Right lobe of liver (tissue), 6 donors: ENCODE measurements at regions not wholly inside any gene's neighbourhood (a gene's known extent, or its start where the extent isn't known, plus 50 kb on each side); places are given as distances from the start of the nearest gene placed in this dataset.

ENCODE experiments used
- ATAC-seq, 4 donors: fragments of 200-7000 bp; cut with Tn5 transposase; one replicate each; pipeline ENCODE4 v1.9.1; 2020; ENCODE audit warnings: mild to moderate bottlenecking in 4 of 4, moderate library complexity in 4 of 4
- DNase-seq, 3 donors: peaks; one replicate each; pipeline ENCODE4 v3.0.0-alpha.2; 2020
- H3K27ac ChIP-seq, 3 donors: fragments of 200-600 bp; one replicate each; pipeline ENCODE4 v1.8.0; 2022
- H3K27me3 ChIP-seq, 2 donors: fragments of 200-600 bp; one replicate each; pipeline ENCODE4 v1.8.0; 2022
- H3K36me3 ChIP-seq, 4 donors: fragments of 200-600 bp; sonication (generic) in 1 of 4; one replicate each; pipeline versions ENCODE4 v1.5.1 to v1.8.0; 2017 to 2022; ENCODE audit warnings: control low read depth in 1 of 4
- H3K4me1 ChIP-seq, 4 donors: fragments of 200-600 bp; sonication (generic) in 1 of 4; one replicate each; pipeline versions ENCODE4 v1.5.1 to v1.8.0; 2017 to 2022; ENCODE audit warnings: control low read depth in 1 of 4
- H3K4me3 ChIP-seq, 3 donors: fragments of 200-600 bp; one replicate each; pipeline ENCODE4 v1.8.0; 2022
- H3K9me3 ChIP-seq, 4 donors: fragments of 200-600 bp; sonication (generic) in 1 of 4; one replicate each; pipeline versions ENCODE4 v1.5.1 to v1.8.0; 2017 to 2022; ENCODE audit warnings: control low read depth in 1 of 4
- POLR2A ChIP-seq: fragments of 450-650 bp; IDR thresholded peaks from one replicate; pipeline ENCODE4 v1.6.1; 2017; ENCODE audit warnings: antibody characterized with exemption, mild to moderate bottlenecking
- WGBS: methylation state at CpG from one replicate; pipeline ENCODE4 v1.1.6; 2018; ENCODE audit warnings: low coverage, low lambda C conversion rate; ENCODE audit not compliant: insufficient coverage; ENCODE audit errors: missing lambda C conversion rate; 5-methylcytosine and 5-hydroxymethylcytosine counted together
- intact Hi-C, 2 donors: fragments of 100-400 bp; cut with DNase I; formaldehyde crosslinking; loops; one replicate each; pipeline versions ENCODE4 v1.11.2 to v1.14.1; 2022
- TF ChIP-seq, protein P1 (sequence below), 4 donors: fragments of 200-600 bp in 3 of 4; fragments of 450-650 bp in 1 of 4; IDR thresholded peaks; one replicate each; pipeline versions ENCODE4 v1.5.1 to v1.8.0; 2016 to 2022; ENCODE audit warnings: antibody characterized with exemption in 4 of 4, mild to moderate bottlenecking in 2 of 4
- donor health status: DM: no; HTN: yes; CAD: no.
- donor health status: DM: no; HTN: no; CAD: no.
- donor health status: DM: no; HTN: no; CAD: no.
- donor health status: DM: no; HTN: yes; CAD: no.
- donor health status: DM: no; HTN: yes; CAD: no.

DNA sequence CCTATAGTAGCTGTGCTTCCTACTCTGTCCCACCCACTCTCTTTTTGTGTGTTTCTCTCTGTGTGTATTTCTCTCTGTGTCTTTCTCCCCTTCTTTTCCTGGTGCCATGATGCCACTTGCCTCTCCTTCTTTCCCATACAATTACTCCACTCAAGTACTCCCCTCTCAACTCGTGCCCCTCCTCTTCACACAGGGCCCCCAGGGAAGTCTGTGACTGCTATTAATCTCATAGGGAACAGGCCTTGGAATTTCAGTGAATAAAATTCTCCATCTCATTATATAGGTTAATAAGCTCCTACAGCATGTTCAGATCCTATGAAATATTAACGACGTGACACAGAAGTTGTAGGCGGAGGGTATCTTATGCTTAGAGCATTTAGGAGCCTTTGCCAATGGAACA, 205.9 kb upstream of the EPHA4 start:
- no peaks in the 10 kb centered on the region for H3K27me3 ChIP-seq
- H3K9me3 ChIP-seq = no peaks in the 10 kb centered on the region
- no peak overlapping the region for H3K27ac ChIP-seq
- TF ChIP-seq POLR2A = no peak
- TF ChIP-seq, protein P1, sequence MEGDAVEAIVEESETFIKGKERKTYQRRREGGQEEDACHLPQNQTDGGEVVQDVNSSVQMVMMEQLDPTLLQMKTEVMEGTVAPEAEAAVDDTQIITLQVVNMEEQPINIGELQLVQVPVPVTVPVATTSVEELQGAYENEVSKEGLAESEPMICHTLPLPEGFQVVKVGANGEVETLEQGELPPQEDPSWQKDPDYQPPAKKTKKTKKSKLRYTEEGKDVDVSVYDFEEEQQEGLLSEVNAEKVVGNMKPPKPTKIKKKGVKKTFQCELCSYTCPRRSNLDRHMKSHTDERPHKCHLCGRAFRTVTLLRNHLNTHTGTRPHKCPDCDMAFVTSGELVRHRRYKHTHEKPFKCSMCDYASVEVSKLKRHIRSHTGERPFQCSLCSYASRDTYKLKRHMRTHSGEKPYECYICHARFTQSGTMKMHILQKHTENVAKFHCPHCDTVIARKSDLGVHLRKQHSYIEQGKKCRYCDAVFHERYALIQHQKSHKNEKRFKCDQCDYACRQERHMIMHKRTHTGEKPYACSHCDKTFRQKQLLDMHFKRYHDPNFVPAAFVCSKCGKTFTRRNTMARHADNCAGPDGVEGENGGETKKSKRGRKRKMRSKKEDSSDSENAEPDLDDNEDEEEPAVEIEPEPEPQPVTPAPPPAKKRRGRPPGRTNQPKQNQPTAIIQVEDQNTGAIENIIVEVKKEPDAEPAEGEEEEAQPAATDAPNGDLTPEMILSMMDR (IDR thresholded peaks at IDR 0.05) = no peak
- H3K4me3 ChIP-seq = no peak overlapping the region
- intact Hi-C loops = no loop called here
- no peaks in the 10 kb centered on the region for H3K4me1 ChIP-seq
- H3K36me3 ChIP-seq = no peaks in the 10 kb centered on the region
- ATAC-seq (no peak), DNase-seq (no peak)
- WGBS = 64% methylated on average over 4 of the region's 4 CpGs

DNA sequence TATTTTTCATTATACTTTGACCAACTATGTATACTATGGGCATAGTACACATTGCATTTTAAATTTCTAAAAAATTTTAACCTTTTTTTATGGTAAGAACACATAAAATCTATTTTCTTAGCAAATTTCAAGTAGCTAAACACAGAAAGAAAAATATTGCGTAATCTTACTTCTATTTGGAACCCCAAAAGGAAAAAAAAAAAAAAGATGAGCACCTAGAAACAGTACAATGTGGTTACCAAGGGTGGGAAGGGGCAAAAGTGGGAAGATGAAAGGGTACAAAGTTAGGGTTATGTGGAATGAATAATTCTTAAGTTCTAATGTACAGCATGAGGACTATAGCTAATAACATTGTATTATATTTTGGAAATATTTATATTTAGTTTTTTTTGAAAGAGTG, 205.0 kb upstream of the EPHA4 start:
- ATAC-seq = no peak
- TF ChIP-seq, protein P1 (IDR thresholded peaks at IDR 0.05) = no peak
- no peak for TF ChIP-seq POLR2A
- intact Hi-C loops = no loop called here
- no peaks in the 10 kb centered on the region for H3K4me1 ChIP-seq
- H3K27me3 ChIP-seq = no peaks in the 10 kb centered on the region
- no peak overlapping the region for H3K27ac ChIP-seq
- no peaks in the 10 kb centered on the region for H3K9me3 ChIP-seq
- no peak for DNase-seq
- H3K36me3 ChIP-seq = no peaks in the 10 kb centered on the region
- 25% methylated on average over 1 of the region's 1 CpG for WGBS
- no peak overlapping the region for H3K4me3 ChIP-seq

DNA sequence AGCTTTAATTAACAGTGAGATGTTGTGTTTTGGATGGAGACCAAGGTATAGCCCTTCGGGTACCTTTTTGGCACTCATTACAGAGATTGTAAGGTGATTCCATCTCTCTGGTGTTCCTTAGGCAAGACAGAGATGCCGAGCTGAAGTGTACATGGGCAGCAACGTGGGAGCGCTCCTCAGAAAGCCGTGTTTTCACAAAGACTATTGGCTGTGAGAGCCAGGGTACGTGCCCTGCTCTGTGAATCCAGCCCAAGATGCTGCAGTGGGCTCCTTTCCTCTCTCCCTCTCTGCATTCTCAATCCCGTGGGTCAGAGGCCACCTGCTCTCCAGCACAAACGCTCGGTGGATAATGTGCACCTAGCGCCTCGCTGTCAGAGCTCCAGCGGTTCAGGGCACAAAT, 203.0 kb upstream of the EPHA4 start:
- 56% methylated on average over 11 of the region's 12 CpGs for WGBS
- ATAC-seq (no peak), DNase-seq (no peak)
- H3K4me3 ChIP-seq = no peak overlapping the region
- no peaks in the 10 kb centered on the region for H3K4me1 ChIP-seq
- no peaks in the 10 kb centered on the region for H3K9me3 ChIP-seq
- no peaks in the 10 kb centered on the region for H3K36me3 ChIP-seq
- TF ChIP-seq, protein P1 (IDR thresholded peaks at IDR 0.05) = no peak
- TF ChIP-seq POLR2A = no peak
- H3K27me3 ChIP-seq = no peaks in the 10 kb centered on the region
- H3K27ac ChIP-seq = no peak overlapping the region
- intact Hi-C loops = no loop called here

DNA sequence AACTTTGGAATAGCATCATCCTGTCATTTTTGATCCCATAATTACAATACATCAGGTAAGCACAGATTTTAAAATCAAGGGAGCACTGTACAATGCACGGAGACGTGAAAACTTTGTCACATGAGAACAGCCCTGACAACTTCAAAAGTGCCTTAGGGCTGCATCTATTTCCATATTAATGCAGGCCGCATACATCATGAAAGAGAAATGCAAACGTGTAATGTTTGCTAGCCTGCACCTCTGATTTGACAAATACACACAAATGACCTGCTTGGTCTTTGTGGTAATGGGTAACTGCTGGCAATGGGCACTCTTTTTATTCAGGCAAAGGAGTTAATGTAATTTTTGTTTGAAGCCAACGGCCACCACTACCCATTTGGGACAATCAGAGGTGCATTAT, 202.0 kb upstream of the EPHA4 start:
- no peaks in the 10 kb centered on the region for H3K9me3 ChIP-seq
- H3K4me1 ChIP-seq = no peaks in the 10 kb centered on the region
- intact Hi-C loops = no loop called here
- ATAC-seq (no peak), DNase-seq (no peak)
- H3K27me3 ChIP-seq = no peaks in the 10 kb centered on the region
- 51% methylated on average over 5 of the region's 5 CpGs for WGBS
- H3K36me3 ChIP-seq = no peaks in the 10 kb centered on the region
- H3K4me3 ChIP-seq = no peak overlapping the region
- H3K27ac ChIP-seq = no peak overlapping the region
- TF ChIP-seq, protein P1 (IDR thresholded peaks at IDR 0.05) = no peak
- TF ChIP-seq POLR2A = no peak

DNA sequence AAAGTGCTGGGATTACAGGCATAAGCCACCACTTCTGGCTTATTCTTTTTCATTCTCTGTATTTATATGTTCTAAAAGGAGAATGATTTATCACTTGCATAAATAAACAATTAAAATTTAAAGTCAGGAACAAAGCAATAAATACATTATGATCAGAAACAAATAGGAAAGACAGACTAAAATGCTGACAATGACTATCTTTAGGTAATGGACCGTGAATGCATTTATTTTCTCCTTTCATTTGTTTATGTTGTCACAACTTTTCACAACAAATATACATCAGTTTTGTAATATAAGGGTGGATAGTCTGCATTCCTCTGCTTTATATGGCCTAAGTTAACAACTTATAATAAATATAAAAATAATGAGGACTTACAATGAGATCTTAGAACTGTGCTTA, 199.2 kb upstream of the EPHA4 start:
- Histone ChIP-seq H3K4me1 (no peaks in the 10 kb centered on the region), H3K9me3 (no peaks in the 10 kb centered on the region), H3K27ac (no peak overlapping the region), H3K36me3 (no peaks in the 10 kb centered on the region), H3K27me3 (no peaks in the 10 kb centered on the region), H3K4me3 (no peak overlapping the region)
- intact Hi-C loops = no loop called here
- 64% methylated on average over 1 of the region's 1 CpG for WGBS
- DNase-seq (no peak), ATAC-seq (no peak)
- TF ChIP-seq POLR2A = no peak
- TF ChIP-seq, protein P1 (IDR thresholded peaks at IDR 0.05) = no peak
